Stimulated activated CD4-positive, alpha-beta T cell treated with anti-CD3 and anti-CD28 coated beads, Interleukin-15, amount 100 ng/mL, for 48 hours (primary cell): ENCODE measurements at regions not wholly inside any gene's neighbourhood (a gene's known extent, or its start where the extent isn't known, plus 50 kb on each side); places are given as distances from the start of the nearest gene placed in this dataset.
"Not testable (repeated sequence)": the region's sequence is repeated elsewhere in the genome, so short reads cannot be mapped to it uniquely, and the experiment has no call there.

ENCODE experiments used
- DNase-seq, 2 donors: peaks; one replicate each; pipeline ENCODE4 v3.0.0-alpha.2; 2020; ENCODE audit warnings: low read depth in 2 of 2

DNA sequence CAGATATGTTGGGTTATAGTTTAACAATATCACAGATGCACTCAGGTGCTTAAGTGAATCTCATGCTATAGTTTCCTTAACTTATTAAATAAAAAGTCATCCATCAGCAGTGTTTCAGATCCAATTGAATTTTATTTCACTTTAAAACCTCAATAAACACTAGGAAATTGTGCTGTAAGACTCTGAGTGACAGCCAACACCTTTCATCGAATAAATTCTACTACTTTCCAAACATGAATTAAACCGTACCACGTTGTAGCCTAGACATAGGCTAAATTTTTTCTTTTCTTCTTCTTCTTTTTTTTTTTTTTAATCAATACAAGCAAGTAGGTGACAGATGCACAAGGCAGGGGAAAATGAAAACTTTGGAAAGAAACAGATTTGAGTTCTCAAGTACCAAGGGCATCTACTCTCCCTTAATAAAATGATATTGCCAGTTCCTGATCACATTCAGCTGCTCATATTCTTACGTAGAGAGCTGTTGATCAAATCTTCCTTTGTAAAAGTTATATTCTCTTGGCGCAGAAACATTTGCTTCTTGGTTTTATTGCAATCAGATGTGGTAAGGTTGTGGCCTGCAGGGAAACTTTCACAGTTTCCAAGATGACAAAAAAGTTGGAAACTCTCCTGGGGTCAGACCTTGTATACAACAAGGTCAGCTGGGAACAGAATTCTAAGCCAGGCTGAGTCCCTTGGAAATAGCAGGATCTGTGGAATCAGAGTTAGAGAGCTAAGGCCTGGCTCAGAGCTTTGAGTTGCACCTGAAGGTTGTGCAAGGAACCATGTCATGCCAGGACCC, 147.7 kb downstream of the CD47 start:
- no peak for DNase-seq

DNA sequence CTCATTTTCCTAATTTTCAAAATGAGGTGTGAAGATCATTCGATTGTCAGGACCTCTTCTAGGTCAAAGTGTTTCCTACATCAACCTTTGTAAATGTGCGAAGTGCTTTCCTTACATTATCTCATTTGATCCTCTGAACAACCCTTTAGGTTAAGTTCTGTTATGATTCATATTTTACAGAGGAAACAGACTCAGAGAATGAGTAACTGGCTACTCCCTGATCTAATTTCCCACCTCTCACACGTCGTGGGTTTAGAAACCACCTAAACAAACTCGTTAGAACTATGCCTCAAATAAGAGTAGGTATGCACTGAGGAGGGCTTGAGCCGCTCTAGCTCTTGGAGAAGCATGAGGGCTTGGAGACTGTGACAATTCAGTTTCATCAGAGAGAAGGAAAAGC, 148.6 kb downstream of the CD47 start:
- DNase-seq, result peak; percentile 19 to 31

DNA sequence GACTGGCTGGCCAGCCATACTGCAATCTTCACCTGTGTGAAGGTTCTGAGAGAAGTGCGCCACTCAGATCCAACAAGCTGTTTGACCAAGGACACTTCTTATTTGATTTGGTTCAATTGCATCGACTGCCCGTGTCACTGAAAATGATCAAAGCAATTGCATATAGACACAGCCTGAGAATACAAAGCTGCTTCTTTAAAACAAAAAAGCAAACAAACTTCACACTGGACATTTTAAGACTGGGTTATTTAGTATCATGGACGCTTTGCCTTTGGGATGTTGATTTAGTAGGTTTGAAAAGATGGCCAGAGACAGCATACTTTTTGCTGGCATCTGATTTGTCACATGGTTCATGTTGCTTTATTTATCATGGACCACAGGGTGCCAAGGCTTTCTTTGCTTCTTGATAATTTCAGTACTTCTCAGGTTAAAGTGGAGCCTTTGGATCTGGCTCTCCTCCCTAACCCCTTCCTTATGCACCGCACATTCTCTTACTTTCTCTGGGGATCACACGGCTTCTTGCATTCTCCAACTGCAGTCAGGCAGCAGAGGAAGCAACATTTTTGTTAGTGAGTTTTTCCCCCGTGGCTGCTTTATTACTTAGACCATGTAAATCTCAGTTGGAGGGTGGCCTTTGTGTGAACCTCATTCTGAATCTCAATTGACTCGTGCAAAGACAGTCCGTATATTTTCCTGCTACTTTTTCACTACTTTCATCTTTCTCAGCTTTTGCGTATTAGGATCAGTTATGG, 151.0 kb downstream of the CD47 start:
- DNase-seq, result no peak

DNA sequence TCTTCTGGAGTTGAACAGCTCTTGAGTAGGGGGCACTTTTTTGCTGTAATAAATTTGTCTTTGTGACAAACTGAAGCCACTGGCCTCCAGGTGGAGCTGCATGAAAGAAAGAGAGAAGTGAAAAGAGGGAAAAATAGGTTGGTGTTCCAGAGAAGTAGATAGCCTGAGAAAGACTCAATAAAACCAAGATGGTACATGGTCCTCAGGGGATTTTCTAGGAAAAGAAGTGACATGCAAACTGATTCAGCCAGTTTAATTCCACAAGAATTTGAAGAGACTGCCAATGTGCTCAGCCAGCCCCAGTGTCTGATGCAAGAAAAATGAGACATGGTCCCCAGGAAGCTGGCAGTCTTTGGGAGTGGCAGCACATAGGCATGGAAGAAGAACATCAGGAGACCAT, 152.7 kb downstream of the CD47 start:
- DNase-seq, result no peak

DNA sequence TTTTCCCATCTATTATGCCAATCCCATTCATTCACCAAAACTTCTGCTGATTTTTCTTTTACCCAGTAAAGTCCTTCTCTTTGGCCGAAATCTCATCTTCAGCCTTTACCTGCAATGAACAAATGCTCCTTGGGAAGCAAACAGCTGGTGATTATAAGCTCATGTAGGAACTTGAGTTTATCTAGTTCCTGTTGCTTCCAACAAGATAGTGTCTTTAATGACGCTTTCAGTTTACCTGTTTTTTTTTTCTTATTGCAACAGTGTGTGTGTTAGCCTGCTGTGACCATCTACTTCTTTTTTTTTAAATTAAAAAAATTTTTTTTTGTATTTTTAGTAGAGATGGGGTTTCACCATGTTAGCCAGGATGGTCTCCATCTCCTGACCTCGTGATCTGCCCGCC, 156.0 kb downstream of the CD47 start:
- no peak for DNase-seq

DNA sequence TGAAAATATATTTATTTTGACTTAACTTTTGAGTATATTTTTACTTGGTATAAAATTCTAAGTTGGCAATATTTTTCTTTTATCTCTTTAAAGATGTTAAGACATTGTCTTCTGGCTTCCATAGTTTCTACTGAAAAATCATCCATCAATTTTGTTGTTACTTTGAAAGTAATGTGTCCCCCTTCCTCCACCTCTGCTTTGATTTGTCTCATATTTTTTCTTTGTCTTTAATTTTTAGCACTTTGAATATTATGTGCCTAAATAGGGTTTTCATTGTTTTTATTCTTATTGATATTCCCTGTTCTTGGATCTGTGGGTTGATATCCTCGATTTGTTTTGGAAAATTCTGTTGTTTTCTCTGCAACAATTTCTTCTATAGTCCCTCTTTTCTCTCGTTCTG, 157.4 kb downstream of the CD47 start:
- DNase-seq, result no peak

DNA sequence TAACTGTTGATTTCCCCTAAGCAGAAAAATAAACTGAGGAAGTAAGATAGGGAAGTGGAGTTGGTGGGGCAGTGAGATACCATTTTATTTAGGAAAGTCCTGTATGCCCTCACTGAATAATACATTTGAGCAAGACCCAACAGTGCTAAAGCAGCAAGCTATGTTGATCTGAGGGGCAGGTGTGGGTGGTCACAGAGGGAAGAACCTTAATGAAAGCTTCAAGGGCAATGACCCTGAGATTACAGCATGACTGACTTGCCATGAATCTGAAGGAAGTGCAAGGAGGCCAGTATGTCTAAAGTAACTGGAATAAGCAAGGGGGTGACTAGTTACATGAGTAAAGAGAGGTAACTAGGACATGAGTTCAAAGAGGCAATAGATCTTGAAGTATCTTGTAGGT, 159.5 kb downstream of the CD47 start:
- DNase-seq, result no peak

DNA sequence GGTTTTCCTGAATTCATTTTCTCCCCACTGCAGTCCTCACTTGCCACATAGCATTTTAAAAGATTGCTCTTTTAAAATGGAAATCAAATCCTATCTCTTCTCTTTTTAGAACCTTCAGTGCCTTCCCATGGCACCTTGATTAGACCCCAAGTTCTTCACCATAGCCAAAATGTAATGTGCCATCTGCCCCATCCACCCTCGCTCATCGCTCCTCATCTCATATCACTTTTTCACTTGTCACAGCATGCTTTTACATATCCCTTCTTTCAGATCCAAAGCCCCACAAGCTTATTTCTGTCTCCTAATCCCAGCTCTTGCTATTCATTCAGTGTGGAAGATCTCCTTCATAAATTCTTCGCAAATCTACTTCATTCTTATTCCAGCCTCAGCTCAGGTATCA, 161.7 kb downstream of the CD47 start:
- DNase-seq, result no peak

DNA sequence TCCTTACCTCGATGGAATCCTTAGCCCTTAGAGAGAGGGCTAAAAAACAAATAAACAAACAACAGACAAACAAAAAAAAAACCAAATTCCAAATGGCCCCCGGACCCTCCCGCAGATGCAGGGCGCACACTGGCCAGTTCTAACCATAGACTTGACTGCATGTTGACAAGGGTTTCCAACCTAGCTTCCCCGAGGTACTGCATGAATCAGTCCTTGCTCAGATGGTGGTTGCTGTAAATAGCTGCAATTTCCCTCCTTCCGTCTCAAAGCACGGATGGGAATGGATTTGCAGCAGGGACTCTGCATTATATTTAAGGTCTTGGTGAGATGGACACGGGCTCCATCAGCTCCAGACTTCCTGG, 162.8 kb downstream of the CD47 start:
- DNase-seq, result no peak

DNA sequence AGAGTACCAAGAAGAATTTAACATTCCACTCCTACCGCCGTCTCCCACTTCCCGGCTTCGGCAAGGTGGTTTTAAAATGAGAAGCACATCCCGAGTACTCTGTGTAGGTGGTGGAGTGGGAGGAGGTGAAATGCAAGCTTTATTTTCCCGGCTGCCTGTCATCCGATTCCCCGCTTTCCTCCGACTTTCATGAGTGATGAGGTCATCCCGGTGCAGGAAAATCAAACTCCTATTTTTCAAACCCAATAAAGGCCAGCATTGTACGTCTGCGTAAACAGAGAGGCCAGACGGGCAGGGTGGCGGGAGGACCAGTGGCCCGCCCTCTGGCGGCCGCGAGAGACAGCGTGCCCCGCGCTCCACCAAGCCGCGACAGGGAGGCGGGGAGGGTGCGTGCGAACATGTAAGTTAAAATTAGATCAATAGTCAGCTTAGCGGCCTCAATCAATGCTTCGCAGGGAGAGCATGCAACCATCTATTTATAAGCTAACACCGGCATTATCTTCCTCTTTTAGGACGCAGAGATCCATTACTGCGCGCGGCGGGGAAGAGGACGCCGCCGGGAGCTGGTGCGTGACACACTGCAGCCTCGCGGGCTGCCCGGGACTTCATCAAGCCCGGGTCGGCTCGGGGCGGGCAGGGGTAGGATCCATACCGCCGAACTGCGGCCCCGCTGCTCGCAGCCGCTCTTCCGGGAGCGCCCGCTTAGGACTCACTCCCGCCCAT, 163.3 kb downstream of the CD47 start:
- peak; percentile 36 to 62 for DNase-seq

DNA sequence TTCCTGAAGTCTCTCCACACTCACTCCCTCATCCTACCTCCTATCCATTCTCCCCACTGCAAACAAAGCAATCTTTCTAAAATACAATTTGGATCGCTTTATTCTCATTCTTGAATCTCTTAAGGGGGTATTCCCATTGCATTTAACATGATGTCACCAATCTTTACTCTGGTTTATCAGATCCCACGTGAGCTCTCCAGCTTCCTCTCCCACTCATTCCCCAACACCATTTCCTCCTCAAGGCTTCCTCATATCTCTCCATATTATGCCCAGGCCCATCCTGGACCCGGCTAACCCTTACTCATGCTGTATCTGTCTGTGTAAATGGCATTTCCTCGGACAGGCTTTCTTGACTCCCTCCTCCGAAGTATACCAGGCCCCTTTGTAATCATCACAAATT, 165.0 kb downstream of the CD47 start:
- no peak for DNase-seq

DNA sequence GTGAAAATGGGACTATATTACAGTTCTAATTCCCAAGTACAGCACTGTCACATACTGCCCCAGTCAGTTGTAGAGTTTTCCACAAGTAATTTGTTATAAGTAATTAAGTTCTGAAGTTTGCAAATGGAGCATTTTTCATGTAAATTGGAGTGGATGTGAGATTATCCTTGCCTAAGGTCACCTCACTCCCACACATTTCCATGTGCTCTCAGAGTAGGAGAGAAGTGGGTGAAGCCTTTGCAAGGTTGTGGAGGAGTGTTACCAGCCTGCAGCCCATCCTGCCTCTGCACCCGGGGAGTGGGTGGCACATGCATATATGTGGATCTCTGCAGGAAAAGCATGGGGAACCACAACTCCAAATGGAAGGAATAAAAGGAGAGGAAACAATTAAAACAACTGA, 169.8 kb downstream of the CD47 start:
- DNase-seq, result no peak

DNA sequence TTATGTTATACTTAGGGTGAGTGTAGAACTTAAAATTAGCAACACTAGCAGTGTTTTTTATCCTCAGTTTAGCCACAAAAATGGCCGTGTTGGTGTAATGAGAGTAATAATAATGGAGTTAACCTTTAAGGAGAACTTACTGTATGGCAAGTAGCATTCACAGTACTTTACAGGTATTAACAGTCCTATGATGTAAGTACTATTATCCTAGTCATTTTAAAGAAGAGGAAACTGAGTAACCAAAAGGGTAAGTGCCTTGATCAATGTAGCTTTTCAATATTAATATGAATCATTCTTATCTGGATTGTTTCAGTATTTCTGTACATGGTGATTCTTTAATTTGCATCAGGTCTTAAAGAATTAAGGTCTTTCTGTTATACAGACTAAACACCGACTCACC, 170.3 kb downstream of the CD47 start:
- DNase-seq, result no peak

DNA sequence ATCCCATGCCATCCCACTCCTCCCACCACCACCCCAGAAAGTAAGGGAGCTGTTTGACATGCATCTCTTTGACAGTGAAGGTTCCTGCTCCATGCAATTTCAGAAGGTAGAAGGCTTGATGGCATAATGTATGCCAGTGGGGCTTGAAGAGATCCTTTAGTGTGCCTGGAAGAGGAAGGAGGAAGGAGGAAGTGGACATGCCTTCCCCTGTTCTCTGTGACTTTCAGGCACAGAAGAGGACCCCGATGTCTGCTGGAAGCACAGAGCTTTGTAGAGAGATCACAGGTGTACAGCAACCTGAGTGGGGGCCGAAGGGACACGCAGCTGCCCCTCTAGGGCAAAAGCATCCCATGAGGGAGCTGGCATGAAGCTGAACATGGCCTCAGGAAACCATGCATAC, 171.6 kb downstream of the CD47 start:
- no peak for DNase-seq

DNA sequence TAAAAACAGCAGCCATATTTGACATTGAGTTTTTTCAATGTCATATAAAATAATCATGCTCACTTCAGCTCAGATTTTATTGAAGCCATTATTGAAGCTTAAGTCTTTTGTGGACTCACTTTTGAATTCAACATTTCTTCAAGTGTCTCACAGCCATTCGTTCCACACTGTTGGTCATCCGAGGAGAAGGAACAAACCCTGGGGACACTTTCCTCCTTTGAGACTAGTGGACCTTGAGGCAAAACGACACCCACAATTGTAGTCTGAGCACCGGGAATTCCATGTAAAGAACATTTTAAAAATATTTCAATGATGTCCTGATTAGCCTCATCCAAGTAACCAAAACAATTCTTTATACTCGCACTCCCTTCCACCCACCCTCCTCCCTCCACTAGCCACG, 174.7 kb downstream of the CD47 start:
- no peak for DNase-seq

DNA sequence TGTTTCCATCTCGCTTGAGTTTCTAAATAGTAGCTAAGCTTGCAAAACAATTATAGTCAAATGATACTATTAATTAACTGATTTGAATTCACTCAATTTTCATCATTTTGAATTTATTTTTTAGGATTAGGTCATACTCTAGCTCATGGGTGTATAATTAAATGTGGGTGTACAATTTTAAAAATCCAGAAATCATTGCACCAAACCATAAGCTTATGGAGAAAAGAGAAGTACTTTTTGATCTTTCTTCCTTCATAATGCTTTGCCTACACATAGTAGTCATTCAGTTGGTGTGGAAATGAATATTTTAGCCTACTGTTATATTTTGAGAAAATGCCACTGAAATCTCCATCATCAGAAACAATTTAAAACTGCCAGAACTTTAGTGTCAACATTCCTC, 175.1 kb downstream of the CD47 start:
- no peak for DNase-seq

DNA sequence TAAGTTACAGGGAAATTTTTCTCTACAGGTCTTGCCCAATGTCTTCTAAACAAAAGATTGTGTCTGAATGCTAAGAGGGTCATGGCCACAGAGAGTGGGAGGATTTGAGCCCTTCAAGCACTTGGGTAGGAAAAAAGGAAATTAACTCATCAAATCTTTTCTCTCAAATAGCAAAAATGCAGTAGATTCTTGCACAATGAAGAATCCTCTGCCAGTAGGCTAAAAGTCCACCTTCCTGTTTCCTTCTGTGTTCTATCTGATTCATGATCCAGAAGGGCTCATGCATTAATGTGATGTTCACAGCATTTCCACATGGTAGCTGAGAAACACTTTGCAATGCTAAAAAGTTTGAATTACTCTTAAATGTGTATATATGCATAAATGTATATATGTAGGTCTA, 177.1 kb downstream of the CD47 start:
- no peak for DNase-seq

DNA sequence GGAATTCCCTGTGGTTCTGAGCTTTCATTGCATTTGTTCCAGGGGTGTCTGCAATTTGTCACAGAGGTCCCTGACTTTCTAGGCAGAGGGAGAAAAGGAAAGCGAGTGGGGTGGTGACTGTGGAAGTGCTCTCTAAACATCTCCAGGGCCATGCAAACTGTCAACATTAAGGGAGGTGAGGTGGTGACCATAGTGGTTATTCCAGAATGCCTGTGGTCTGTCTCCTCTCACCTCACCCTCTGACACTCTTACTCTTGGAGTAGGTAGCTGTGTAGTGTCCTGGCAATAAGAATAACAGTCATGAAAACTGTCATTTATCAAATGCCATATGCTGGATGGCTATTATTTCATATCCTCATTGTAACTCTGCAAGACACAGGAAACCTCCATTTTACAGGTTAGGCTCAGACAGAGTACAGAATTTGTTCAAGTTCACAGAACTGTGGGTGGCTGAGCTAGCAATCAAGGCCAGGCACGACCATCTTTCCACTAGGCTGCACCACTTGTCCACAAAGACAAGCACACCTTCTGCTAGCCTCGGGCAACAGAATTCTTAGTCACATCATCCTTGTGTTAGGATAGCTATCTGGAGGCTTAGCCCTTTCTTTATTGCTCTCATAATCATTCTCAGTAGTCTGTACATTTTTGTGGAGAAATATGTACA, 179.4 kb downstream of the CD47 start:
- DNase-seq, result no peak

DNA sequence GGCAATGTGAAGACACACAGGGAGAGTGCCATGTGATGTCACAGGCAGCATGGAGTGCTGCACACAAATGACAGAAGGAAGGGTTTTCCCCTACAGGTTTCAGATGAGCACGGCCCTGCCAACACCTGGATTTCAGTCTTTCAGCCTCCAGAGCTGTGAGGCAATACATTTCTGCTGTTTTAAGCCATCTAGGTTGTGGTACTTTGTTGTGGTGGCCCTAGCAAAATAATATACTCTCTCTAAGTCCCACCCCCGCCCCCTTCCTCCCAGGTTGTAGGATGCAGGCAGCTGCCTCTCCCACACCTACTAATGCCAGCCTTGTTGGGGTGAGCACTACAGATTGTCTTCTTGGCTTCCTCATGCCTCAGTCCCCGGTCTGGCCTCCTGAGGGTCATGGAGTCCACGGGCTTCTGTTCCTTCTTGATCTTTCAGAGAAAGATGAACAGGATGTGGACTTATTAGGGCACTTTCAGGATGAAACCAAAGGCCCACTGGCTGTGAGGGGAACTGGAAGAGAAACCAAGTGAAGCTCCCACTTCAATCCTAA, 180.0 kb downstream of the CD47 start:
- DNase-seq, result peak in 1 of 2 donors; percentile 21

DNA sequence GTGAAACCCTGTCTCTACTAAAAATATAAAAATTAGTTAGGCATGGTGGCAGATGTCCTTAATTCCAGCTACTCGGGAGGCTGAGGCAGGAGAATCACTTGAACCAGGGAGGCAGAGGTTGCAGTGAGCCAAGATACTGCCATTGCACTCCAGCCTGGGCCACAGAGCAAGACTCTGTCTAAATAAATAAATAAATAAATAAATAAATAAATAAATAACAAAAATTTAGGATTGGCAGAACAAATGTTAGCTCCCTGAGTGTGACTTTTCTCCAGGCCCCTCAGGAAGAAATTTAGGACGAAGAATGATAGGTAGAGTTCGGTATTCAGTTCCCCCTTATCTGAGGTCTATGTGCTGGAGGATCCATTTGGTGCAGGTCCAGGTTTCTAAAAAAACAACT, 181.2 kb downstream of the CD47 start:
- not testable (repeated sequence) for DNase-seq

DNA sequence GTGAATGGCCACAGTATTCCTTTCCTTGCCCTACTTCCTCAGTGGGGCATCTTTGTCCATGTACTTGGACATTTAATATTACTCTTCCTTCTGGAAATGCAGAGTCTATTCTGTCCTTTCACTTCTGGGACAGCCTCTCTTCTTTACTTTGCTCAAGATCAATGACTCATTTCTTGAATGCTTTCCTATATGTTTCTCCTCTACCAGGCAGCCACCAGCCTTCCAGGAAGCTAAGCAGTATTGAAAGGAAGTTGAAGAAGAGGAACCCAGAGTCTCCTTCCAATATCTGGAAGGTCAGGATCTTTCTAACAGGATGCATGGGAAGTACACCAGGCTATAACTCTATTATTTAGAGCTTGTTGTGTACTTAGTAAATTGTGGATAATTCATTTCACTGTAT, 182.8 kb downstream of the CD47 start:
- no peak for DNase-seq

DNA sequence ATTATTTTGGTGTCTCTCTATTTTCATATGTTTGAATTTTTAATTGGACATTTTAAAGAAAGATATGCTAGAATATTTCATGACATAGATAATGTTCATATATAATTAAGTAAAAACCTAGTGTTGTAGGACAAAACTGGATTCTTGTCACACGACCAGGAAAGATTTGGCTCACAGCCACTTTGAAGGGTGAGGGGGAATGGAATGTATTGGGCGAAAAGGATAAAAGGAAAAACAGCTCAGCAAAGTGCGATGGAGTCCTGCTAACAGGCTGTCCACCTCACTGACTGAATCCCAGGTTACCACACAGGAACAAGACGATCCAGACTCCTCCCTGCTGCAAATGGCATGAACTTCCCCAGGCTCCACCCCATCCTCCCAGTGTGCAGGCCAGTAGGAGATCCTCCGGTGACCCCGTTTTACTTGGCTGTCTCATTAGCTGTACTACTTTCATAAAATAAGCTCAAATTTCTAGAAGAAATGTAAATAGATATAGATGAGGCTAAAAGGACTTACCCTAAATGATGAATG, 186.2 kb downstream of the CD47 start:
- no peak for DNase-seq
